ENCODE measurements at regions not wholly inside any gene's neighbourhood (a gene's known extent, or its start where the extent isn't known, plus 50 kb on each side); places are given as distances from the start of the nearest gene placed in this dataset.
"Not testable (repeated sequence)": the region's sequence is repeated elsewhere in the genome, so short reads cannot be mapped to it uniquely, and the experiment has no call there.

DNA sequence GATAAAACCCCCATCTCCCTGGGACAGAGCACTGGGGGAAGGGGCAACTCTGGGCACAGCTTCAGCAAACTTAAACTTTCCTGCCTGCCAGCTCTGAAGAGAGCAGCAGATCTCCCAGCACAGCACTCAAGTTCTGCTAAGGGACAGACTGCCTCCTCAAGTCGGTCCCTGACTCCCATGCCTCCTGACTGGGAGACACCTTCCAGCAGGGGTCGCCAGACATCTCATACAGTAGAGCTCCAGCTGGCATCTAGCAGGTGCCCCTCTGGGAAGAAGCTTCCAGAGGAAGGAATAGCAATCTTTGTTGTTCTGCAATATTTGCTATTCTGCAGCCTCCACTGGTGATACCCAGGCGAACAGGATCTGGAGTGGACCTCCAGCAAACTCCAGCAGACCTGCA is 194.7 kb downstream of the RFPL4B start:
- TF ChIP-seq, protein P1, sequence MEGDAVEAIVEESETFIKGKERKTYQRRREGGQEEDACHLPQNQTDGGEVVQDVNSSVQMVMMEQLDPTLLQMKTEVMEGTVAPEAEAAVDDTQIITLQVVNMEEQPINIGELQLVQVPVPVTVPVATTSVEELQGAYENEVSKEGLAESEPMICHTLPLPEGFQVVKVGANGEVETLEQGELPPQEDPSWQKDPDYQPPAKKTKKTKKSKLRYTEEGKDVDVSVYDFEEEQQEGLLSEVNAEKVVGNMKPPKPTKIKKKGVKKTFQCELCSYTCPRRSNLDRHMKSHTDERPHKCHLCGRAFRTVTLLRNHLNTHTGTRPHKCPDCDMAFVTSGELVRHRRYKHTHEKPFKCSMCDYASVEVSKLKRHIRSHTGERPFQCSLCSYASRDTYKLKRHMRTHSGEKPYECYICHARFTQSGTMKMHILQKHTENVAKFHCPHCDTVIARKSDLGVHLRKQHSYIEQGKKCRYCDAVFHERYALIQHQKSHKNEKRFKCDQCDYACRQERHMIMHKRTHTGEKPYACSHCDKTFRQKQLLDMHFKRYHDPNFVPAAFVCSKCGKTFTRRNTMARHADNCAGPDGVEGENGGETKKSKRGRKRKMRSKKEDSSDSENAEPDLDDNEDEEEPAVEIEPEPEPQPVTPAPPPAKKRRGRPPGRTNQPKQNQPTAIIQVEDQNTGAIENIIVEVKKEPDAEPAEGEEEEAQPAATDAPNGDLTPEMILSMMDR (IDR thresholded peaks at IDR 0.05) = not testable (repeated sequence)
- TF ChIP-seq POLR2A (IDR thresholded peaks at IDR 0.05) = not testable (repeated sequence)

Data from esophagus squamous epithelium (tissue), 4 donors.